NCI-H2227 (cell line): ENCODE measurements at regions not wholly inside any gene's neighbourhood (a gene's known extent, or its start where the extent isn't known, plus 50 kb on each side); places are given as distances from the start of the nearest gene placed in this dataset.

Experiments
- DNase-seq: peaks from one replicate; lab custom pipeline; 2025; ENCODE audit not compliant: unreplicated experiment; lab: John Stamatoyannopoulos, UW

DNA sequence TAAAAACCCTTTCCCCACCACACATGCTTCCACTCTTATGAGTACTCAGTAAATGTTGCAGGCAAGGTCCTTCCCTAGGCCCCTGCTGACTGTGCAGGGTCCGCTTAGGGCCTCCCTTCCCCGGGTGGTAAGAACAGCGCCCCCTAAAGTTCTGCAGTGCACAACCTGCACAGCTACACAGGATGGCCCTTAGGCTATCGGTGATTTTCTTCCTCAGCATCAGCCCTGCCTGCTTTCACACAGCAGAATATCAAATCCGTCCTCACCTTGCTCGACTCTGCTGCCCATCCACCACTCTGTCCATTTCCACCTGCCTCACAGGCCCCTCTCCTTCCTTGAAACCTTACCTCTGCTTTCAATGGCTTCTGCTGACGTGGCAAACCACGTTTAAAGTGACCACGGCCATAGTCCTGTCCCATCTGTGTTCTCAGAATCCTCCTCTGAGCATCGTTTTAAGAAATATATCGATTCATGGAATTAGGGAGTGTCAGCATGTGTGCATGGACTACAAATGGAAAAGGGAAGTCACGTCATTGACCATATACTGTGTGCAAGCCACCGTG lies 51.4 kb upstream of the TMEM132E start:
- DNase-seq, result no peak

DNA sequence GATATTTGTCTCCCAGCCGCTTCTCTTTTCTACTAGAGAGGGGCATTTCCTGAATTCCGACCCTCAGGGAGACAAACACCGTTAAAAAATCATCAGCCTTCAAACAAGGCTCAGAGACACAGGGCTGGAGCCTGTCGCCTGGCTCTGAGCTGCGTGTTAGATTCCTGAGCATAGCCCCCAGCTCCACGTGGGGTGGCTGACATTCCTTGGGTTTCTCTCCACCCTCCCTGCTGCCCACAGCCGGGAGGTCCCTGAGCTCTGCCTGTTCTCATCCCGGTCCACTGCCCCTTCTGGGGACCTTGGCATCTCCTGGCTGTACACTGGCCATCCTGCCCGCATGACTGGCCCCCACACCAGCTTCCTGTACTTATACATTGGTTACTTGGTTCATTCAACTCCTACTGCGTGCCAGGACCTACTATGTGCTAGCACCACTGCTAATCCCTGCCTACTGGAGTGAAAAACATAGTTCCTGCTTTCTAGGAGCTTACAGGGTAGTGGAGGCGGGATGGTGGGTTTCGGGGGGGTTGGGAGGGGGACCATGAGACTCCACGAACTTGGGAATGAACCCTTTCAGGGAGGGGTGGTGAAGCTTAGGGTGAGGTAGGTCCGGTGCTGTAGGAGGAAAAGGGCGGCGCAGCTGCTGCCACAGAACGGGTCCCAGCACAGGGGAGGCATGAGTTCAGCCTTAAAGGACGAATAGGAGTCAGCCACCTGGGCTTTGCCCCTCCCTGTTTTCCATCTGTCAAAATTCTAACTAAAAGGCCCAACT lies 52.1 kb upstream of the TMEM132E start:
- DNase-seq, result no peak

DNA sequence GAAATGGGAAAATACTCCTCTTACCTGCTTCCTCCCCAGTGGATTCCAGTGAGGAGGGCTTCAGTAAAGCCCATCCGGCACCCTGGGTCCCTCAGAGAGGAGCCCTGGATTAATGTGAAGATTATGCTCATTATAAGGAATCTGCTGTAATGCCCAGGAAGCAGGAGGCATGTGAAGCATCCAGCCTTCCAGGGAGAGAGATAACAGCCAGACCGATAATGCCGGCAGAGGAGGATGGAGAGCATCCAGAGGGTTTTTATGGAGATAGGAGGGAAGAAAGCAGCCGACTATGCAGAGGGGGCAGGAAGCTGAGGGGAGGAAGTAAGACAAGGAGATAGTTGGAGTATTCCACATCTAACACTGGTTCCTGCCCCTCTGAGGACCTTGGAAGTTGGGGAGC lies 53.7 kb upstream of the TMEM132E start:
- no peak for DNase-seq

DNA sequence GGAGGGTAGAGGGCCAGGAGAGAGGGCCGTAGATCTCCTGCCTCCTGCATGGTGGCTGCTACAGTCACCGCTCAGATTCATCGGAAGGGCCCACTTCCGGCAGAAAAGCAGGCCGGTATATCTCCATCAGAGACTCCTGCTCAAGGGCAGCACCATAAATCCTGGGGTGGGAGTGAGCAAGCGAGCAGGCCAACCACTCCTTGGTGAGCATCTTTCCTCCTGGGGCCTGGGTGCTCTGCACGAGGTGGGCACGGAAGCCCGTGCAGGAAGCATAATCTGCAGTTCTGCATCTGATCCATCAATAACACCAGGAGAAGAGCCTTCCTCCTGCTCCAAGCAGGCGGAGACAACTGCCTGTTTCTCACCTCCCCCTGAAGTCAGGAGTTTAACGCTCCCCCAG lies 57.4 kb upstream of the TMEM132E start:
- DNase-seq, result no peak

DNA sequence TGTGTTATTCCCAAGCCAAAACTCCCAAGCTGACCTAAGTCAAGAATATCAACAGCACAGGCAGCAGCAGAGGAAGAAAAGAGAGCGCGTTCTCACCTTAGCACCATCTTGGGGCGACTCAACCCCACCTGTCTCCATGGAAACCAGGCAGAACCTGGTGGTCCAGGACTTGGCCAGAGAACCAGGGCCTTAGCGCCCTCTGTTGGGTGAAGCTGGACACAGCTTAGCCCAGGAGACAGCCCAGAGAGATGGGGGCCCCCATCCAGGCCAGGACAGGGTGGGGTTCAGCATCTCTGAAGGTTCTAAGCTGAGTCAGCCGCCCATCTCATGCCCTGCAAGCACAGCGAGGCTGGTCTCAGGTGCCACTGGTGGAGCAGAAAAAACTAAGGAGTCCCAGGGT lies 60.1 kb upstream of the TMEM132E start:
- peak; percentile 64 for DNase-seq

DNA sequence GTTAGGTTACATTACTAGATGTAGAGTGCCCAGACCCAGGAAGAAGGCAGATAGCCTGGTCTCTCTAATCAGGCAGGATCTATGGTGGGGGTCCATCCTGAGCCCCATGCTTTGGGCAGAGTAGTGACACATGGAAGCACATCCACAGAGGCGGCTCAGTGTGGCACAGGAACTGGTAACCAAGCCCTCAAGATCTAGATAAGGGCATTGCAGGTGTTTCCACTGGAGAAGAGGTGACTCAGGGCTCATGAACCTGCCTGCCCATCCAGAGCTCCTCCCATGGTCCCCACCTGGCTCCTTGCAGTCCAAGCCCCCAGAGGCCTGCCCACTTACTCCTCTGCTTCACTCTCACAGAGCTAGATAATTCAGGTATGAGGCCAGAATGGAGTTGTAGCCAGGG lies 62.0 kb upstream of the TMEM132E start:
- no peak for DNase-seq

DNA sequence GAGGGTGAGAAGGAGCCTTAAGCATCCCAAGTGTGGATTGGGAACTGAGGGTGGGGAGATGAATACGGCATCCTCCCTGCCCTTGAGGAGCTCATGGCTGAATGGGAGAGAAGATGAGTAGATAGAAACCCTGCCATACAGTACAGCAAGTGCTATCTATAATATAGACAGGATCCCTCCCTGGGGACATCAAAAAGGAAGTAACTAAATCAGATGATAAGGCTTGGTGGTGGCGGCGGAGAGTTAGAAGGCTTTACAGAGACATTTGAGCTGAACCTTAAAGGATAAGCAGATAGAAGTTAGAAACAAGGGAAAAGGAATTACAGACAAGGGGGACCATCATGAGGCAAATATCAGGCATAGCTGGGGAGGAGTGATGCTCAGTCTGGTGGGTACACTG lies 67.5 kb upstream of the TMEM132E start:
- DNase-seq, result no peak

DNA sequence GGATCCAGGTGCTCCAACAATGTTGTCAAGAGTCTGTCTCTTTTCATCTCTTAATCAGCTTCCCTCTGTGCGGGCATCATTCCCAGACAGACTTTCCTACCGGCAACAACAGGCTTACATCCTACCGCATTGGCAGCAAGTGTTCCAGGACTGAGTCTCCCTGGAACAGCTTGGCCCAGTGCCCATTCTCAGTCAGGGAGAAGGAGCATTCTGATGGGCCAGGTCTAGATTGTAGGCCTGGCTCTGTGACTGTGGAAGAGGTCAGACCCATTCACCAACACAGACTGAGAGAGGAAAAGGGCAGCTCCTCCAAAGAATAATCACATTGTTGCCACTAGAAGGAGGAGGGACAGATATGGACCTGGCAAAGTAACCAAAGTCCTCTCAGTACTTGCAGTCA lies 68.1 kb upstream of the TMEM132E start:
- no peak for DNase-seq

DNA sequence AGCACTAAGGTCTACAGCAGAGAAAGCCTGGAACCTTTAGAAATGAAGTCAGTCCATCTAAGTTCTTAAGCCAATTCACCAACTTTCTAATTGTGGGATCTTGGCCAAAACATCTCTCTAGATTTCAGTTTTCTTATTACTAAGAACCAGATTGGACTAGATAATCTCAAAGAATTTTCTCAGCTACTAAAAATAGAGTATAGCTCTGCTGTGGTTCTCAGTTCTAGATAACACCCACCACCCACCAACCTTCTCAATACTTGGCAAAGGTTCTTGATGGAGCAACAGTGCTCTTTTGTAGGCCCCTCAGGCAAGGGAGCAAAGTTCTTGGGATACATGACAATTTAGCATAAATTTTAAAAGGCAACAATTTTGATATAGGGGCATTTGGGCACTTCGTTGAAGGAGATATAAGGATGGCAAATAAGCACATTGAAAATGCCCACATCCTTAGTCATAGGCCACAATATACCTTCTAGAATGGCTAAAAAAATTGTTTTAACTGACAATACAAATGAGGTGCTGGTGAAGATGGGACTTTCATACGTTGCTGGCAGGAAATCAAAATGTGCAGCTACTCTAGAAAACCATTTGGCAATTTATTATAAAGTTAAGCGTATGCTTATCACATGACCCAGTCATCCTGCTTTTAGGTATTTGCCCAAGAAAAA lies 74.4 kb upstream of the TMEM132E start:
- DNase-seq, result no peak

DNA sequence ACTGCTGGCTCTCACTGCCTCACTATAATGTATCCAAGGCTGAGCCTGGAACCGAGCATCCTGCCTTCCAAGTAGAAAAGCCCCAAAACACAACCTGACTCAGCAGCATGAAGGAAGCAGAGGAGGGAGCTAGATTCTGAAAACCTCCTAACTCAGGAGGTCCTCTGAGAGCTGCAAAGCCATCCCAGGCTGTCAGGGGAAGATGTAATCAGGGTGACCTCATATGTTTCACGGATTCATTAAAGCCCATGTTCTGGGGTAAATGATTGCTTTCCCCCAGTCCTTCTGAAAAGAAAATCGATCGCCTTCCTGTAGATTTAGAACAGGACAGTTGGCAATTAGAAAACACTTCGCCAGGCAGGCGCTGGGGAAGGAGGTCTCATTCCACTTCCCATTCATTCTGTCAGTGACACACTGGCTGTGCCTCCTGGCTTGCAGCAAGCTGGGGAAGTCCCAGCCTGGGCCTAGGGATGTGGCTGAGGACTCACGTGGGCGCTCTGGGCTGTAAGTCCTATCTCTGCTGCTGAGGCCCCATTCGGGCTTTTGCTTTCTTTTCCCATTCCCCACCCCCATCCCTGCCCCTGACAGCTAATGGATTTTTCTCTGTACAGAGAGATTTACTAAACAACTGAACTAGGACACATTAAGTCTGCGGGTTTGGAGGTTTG lies 75.7 kb upstream of the TMEM132E start:
- peak; percentile 86 for DNase-seq

DNA sequence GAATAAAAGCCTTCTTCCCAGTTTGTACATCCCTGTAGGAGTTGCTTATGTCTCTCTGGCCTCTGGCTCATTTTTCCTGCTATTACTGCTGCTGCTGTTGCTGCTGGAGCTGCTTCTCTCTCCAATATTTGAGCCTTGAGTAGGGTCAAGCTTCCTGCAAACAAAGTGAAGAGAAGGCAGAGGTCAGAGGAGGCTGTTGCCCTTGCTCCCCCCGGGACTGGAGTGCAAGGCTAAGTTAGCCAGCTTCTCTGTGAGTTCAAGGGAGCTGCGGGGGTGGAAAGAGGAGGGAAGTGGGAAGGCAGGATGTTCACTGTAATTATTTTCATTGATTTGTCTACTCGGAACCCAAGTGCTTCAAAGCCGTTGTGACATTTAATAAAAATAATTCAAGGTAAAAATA lies 77.0 kb upstream of the TMEM132E start:
- DNase-seq, result peak; percentile 9

DNA sequence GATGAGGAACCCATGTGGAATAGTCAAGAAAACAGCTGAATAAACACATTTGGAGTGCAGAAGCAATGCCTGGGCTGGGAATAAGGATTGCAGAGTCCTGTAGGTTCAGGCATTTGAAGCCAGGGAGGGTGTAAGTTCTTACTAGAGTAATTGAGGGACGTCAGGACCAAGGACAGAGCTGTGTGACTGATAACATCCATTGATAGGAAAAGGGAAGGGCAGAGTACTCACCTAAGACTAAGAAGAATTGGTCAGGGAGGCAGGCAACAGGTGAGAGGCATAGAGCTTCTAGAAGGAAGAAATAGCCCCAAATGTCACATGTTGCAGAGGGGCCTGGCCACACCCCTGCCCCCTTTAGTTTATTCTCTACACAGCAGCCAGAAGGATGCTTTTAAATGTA lies 79.8 kb upstream of the TMEM132E start:
- DNase-seq, result no peak

DNA sequence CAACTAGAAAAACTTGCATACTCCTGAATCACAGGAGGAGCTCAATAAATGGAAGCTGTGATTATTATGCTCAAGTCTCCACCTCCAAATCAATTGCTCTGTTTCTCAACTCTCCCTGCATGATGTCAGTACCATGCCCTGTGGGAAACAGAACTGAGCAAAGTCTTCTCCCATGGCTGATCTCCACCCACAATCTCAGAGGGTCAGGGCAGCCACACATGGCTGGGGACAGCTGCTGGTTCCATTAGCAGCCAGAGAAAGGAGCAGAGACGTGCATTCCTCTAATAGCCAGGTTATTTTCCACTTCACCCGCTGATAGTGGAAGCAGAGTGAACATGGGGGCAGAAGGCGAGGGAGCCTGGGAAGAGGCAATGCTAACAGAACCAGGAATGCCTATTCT lies 85.5 kb upstream of the TMEM132E start:
- peak; percentile 43 for DNase-seq

DNA sequence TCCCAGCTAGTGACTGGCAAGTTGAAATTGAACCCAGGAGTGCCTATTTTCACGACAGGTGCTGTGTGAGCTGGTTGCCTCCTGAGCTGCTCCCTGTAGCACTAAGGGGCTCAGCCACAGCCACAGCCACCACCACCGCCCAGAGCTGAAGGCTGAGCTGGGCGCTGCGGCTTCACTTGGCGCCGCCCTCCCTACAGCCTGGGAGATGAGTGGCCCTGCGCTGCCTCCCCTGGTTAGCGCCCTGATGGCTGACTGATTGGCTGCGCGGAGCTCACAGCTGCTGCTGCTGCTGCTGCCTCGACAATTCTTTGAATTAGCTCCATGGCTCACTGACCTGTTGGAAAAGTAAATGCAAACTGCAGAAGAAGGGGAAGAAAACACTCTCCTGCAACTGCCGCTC lies 91.8 kb upstream of the TMEM132E start:
- DNase-seq, result peak; percentile 53

DNA sequence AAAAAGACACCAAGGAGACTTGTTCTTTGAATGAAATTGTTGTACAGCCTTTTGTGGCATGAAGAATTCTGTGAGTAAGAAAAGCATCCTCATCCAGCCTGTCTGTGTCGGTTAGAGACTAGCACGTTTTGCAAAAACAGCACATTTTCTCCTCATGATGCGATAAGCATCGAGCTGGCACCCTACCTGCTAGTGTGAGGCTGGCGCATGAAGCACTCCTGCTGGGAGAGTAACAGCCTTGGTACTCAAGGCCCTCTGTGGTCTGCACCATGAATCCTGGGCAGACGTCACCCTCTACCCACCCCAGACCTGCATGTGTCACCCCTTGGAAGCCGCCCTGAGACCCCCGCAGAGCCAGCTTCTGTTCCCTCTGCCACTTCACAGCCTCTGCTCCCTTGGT lies 92.6 kb upstream of the TMEM132E start:
- DNase-seq, result no peak

DNA sequence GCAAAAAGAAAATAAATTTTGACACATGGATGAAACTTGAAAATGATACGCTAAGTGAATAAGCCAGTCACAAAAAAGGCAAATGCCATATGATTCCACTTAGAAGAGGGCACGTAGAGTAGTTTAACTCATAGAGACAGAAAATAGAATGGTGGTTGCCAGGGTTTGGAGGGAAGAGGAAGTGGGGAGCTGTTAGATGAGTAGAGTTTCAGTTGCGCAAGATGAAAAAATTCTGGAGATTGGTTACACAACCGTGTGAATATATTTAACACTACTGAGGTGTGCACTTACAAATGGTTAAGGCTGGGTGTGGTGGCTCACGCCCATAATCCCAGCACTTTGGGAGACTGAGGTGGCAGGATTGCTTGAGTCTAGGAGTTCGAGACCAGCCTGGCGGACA lies 93.4 kb upstream of the TMEM132E start:
- DNase-seq, result no peak

DNA sequence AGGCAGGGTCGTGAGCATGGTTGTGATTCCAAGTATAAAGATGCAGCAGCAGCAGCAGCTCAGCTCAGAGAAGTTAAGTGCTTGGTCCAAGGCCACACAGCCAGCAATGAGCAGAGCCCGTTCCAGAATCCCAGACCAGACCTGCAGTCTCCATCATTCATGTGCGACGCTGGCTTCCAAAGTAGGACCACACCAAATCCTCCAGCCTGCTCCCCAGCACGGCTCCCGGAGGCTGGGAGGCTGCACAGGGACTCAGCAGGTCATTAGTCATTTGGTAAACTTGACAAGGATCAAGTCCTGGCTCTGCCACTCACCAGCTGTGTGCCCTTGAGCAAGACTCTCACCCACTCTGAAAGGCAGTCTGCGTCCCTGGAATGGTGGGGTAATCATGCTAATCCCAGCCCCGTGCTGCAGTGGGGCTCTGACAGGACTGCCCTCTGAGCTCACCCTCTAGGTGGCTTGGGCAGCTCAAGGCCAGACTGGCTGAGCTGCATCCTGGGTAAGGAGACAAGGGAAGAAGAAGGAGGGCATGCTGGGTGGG lies 95.1 kb upstream of the TMEM132E start:
- DNase-seq, result no peak

DNA sequence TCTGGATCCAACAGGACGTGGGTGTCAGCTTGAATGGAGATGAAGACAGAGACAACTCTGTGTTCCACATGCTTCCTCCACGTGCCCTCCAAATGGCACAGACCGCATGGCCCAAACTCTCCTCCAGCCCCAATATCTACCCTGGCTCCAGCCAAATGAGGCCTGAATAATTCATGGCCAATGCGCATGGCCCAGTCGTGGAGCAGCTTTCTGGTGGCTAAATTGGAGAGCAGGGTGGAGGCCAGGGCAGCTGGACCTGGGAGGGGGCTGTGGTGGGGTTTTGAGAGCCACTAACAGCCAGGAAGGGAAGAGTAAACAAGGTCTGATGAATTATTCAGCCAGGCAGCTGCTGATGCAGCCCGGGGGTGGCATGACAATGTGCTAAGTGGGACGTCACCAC lies 96.7 kb upstream of the TMEM132E start:
- DNase-seq, result no peak

DNA sequence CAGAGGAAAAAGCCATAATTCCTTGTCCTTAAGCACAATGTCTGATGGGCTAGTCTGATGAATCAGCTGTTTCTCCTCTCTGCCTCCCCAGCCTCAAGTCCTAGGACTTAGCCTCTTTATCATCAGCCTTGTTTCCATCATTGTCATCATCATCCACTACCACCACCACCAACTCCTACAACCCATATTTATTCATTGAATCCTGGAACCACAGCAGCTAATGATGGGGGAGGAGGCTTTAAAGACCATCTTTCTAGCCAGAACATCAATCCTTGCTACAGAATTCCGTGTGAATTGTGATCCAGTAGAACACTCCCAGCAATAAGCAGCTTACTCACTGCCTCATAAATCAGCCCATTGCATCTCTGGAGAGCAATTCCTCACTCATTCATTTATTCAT lies 97.6 kb upstream of the TMEM132E start:
- no peak for DNase-seq

DNA sequence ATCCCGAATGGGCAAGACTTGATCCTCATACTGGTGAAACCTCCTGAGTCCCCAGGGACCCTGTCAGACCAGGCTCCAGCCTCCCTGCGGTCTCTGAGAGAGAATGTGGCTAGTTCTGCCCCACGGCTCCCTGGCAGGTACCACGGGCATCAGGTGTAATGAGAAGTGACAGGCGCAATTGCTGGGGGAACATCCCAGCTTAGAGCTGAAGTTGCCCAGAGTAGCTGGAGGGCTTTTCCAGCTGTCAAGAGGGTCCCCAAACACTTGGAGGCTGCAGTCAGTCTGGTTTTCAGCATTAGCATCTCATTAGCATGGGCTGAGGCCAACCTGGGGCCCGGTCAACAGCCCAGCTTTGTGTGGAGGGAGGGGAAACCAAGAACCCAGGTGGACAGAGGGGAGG lies 100.0 kb upstream of the TMEM132E start:
- no peak for DNase-seq

DNA sequence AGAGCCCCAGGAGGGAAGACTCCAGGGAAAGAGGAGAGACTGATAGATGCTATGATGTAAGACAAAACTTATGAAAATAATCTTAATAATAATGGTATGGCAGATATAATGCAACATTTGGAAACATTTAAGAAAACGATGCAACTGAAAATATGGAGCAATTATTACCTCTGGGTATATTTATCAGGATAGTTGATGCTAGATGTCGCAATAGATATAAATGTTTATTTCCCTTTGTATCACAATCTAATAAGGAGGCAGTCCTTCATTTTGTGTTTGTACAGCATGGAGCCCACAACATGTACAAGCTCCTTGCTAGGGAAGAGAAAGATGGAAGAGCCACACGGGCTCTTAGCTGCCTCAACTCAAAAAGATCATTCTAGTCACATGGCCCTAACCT lies 101.1 kb upstream of the TMEM132E start:
- no peak for DNase-seq

DNA sequence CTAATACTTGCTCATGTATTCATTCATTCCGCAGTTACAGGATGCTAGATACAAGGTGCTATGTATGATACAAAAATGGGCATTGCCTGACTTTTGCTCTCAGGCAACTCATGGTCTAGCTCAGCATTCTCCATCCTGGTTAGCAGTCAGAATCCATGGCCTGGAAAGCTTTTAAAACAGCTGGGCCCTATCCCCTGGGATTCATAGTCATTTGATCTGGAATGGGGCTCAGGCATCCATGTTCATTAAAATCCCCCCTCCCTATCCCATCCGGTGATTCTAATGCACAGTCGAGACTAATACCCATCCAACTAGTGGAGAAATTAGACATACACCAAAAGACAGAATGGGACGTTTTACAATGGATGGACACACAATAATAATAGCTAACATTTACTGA lies 104.1 kb upstream of the TMEM132E start:
- no peak for DNase-seq
